Activated CD8-positive, alpha-beta memory T cell treated with anti-CD3 and anti-CD28 coated beads for 1 hour (primary cell): ENCODE measurements at regions not wholly inside any gene's neighbourhood (a gene's known extent, or its start where the extent isn't known, plus 50 kb on each side); places are given as distances from the start of the nearest gene placed in this dataset.

ENCODE experiments used
- DNase-seq, 2 donors: peaks; one replicate each; pipeline ENCODE4 v3.0.0-alpha.2; 2020; ENCODE audit warnings: low read depth in 1 of 2; ENCODE audit errors: extremely low read depth in 1 of 2

GRCh38 chr20:56828402-56828801, 199.3 kb downstream of the TFAP2C start:
- DNase-seq = no peak

- DNase-seq = no peak
Observed at GRCh38 chr20:56829788-56830385, 200.8 kb downstream of the TFAP2C start.

- no peak for DNase-seq
Observed at GRCh38 chr20:56831795-56832194, 202.7 kb downstream of the TFAP2C start.

GRCh38 chr20:56833427-56833826, 204.3 kb downstream of the TFAP2C start:
- DNase-seq = no peak

- DNase-seq = no peak
Observed at GRCh38 chr20:56835829-56836550, 206.9 kb downstream of the TFAP2C start.

GRCh38 chr20:56839222-56839621, 210.1 kb downstream of the TFAP2C start:
- no peak for DNase-seq

GRCh38 chr20:56839786-56840185, 210.7 kb downstream of the TFAP2C start:
- DNase-seq = no peak

GRCh38 chr20:56840716-56841261, 211.7 kb downstream of the TFAP2C start:
- DNase-seq = no peak

GRCh38 chr20:56841346-56841908, 212.3 kb downstream of the TFAP2C start:
- no peak for DNase-seq

GRCh38 chr20:56842056-56842455, 212.9 kb downstream of the TFAP2C start:
- no peak for DNase-seq

GRCh38 chr20:56843386-56843785, 214.3 kb downstream of the TFAP2C start:
- DNase-seq = no peak

GRCh38 chr20:56843817-56844216, 214.7 kb downstream of the TFAP2C start:
- no peak for DNase-seq

GRCh38 chr20:56845546-56846086, 216.5 kb downstream of the TFAP2C start:
- DNase-seq = no peak

- DNase-seq = no peak
Observed at GRCh38 chr20:56848561-56848960, 219.5 kb downstream of the TFAP2C start.

GRCh38 chr20:56851552-56851951, 222.4 kb downstream of the TFAP2C start:
- DNase-seq = no peak

- DNase-seq = no peak
Observed at GRCh38 chr20:56855708-56856107, 226.6 kb downstream of the TFAP2C start.

GRCh38 chr20:56857950-56858349, 228.8 kb downstream of the TFAP2C start:
- no peak for DNase-seq

- no peak for DNase-seq
Observed at GRCh38 chr20:56859039-56859800, 230.1 kb downstream of the TFAP2C start.

GRCh38 chr20:56859801-56860261, 230.7 kb downstream of the TFAP2C start:
- no peak for DNase-seq

GRCh38 chr20:56860413-56860812, 231.3 kb downstream of the TFAP2C start:
- DNase-seq = no peak

GRCh38 chr20:56861590-56861989, 232.5 kb downstream of the TFAP2C start:
- no peak for DNase-seq
